ENCODE measurements at regions not wholly inside any gene's neighbourhood (a gene's known extent, or its start where the extent isn't known, plus 50 kb on each side); places are given as distances from the start of the nearest gene placed in this dataset.

DNA sequence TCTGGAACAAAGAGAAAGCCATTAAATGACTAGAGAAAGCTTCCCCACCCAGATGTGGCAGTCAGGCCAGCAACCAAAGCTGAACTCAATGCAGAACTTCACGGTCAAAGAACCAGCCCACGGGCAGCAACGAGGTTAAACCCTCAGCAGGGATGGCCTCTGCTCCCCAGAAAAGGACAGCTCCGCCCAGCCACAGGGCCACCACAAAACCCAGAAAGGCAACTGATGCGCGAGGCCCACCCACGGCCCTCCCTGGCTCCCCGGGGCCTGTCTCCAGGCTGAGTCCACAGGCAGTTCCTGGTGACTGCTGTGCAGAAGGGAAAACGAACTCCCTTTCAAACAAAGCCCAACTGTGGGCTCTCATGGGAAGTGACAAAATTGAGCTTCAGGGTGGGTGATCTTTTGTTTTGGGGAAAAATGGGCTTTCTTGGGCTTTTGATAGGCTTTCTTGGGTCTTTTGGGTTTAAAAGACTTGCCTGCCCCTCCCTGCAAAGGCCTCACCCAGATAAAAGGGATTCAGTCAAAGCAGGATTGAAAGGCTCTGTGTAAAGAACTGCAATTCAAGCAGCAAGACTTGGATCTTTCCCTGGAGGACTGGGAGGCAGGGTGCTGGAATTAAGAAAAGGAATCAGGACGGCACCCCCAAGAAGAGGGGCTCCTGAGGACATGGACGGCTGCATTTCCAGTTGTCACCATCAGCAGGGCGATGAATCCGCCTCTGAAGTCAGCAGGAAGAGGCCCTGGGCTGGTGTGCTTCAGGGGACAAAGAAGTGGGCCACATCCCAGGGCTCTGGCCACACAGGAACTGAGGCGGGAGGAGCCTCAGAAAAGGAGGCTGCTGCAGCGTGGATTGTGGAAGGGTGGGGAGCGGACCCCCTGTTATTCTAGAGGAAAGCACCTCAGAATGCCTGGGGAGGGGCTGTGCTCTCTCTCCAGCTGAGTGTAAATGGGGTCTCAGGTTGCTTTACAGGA is 209.9 kb downstream of the USP6NL start:
- TF ChIP-seq POLR2A (IDR thresholded peaks at IDR 0.05): no peak
- TF ChIP-seq, protein P1, sequence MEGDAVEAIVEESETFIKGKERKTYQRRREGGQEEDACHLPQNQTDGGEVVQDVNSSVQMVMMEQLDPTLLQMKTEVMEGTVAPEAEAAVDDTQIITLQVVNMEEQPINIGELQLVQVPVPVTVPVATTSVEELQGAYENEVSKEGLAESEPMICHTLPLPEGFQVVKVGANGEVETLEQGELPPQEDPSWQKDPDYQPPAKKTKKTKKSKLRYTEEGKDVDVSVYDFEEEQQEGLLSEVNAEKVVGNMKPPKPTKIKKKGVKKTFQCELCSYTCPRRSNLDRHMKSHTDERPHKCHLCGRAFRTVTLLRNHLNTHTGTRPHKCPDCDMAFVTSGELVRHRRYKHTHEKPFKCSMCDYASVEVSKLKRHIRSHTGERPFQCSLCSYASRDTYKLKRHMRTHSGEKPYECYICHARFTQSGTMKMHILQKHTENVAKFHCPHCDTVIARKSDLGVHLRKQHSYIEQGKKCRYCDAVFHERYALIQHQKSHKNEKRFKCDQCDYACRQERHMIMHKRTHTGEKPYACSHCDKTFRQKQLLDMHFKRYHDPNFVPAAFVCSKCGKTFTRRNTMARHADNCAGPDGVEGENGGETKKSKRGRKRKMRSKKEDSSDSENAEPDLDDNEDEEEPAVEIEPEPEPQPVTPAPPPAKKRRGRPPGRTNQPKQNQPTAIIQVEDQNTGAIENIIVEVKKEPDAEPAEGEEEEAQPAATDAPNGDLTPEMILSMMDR (IDR thresholded peaks at IDR 0.05 in 4 of 5, conservative IDR thresholded peaks at IDR 0.05 in 1 of 5): no peak
